Trophoblast cell (in vitro differentiated cells and primary cell): ENCODE measurements at regions not wholly inside any gene's neighbourhood (a gene's known extent, or its start where the extent isn't known, plus 50 kb on each side); places are given as distances from the start of the nearest gene placed in this dataset.

Experiments used
- DNase-seq, 2 donors: peaks; one replicate each; pipeline ENCODE4 v3.0.0-alpha.2; 2016
- H2AFZ ChIP-seq: 2 replicates; pipeline ENCODE4 v1.6.1; 2013; ENCODE audit warnings: low read length, moderate library complexity, mild to moderate bottlenecking; ENCODE audit not compliant: insufficient read depth, poor library complexity
- H2AK5ac ChIP-seq: 2 replicates; pipeline ENCODE4 v1.6.1; 2013; ENCODE audit warnings: mild to moderate bottlenecking, low read length
- H2BK120ac ChIP-seq: 2 replicates; pipeline ENCODE4 v1.6.1; 2013; ENCODE audit warnings: low read length, mild to moderate bottlenecking, moderate library complexity; ENCODE audit not compliant: insufficient read depth, poor library complexity
- H2BK12ac ChIP-seq: 2 replicates; pipeline ENCODE4 v1.6.1; 2013; ENCODE audit warnings: mild to moderate bottlenecking, low read length, moderate library complexity
- H2BK5ac ChIP-seq: 2 replicates; pipeline ENCODE4 v1.6.1; 2013; ENCODE audit warnings: low read length, low read depth, moderate library complexity, mild to moderate bottlenecking; ENCODE audit not compliant: poor library complexity
- H3K14ac ChIP-seq: 2 replicates; pipeline ENCODE4 v1.6.1; 2013; ENCODE audit warnings: mild to moderate bottlenecking, low read length
- H3K18ac ChIP-seq: 2 replicates; pipeline ENCODE4 v1.6.1; 2013; ENCODE audit warnings: mild to moderate bottlenecking, low read length
- H3K23ac ChIP-seq: 2 replicates; pipeline ENCODE4 v1.6.1; 2013; ENCODE audit warnings: low read length
- H3K27ac ChIP-seq: 2 replicates; pipeline ENCODE4 v1.5.1; 2013; ENCODE audit warnings: low read depth, mild to moderate bottlenecking, inconsistent platforms, low read length, moderate library complexity
- H3K27me3 ChIP-seq: 2 replicates; pipeline ENCODE4 v1.6.1; 2013; ENCODE audit warnings: inconsistent platforms, mild to moderate bottlenecking, low read length, moderate library complexity; ENCODE audit not compliant: insufficient read depth
- H3K36me3 ChIP-seq, 2 experiments: 1 replicate in 1 of 2; 2 replicates in 1 of 2; pipeline ENCODE4 v1.6.1; 2013; ENCODE audit warnings: low read length in 2 of 2, mild to moderate bottlenecking in 2 of 2, moderate library complexity in 1 of 2; ENCODE audit not compliant: insufficient read depth in 2 of 2, control insufficient read depth in 1 of 2
- H3K4ac ChIP-seq: 2 replicates; pipeline ENCODE4 v1.6.1; 2013; ENCODE audit warnings: low read depth, mild to moderate bottlenecking, low read length, moderate library complexity
- H3K4me1 ChIP-seq, 2 experiments: 1 replicate in 1 of 2; 2 replicates in 1 of 2; pipeline ENCODE4 v1.6.1; 2013; ENCODE audit warnings: low read length in 2 of 2, mild to moderate bottlenecking in 2 of 2, moderate library complexity in 1 of 2; ENCODE audit not compliant: insufficient read depth in 2 of 2, control insufficient read depth in 1 of 2
- H3K4me2 ChIP-seq: 2 replicates; pipeline ENCODE4 v1.6.1; 2013; ENCODE audit warnings: inconsistent platforms, mild to moderate bottlenecking, low read length, moderate library complexity
- H3K4me3 ChIP-seq: 2 replicates; pipeline ENCODE4 v1.5.1; 2013; ENCODE audit warnings: mild to moderate bottlenecking, low read depth, low read length, inconsistent platforms
- H3K79me1 ChIP-seq: one replicate; pipeline ENCODE4 v1.6.1; 2013; ENCODE audit warnings: low read length
- H3K79me2 ChIP-seq: 2 replicates; pipeline ENCODE4 v1.6.1; 2013; ENCODE audit warnings: low read length, mild to moderate bottlenecking; ENCODE audit not compliant: control insufficient read depth, insufficient read depth, poor library complexity
- H3K9ac ChIP-seq: 2 replicates; pipeline ENCODE4 v1.6.1; 2013; ENCODE audit warnings: mild to moderate bottlenecking, low read length
- H3K9me3 ChIP-seq: 2 replicates; pipeline ENCODE4 v1.6.1; 2013; ENCODE audit warnings: low read depth, mild to moderate bottlenecking, control low read depth, inconsistent platforms, low read length; ENCODE audit not compliant: insufficient read depth
- H4K12ac ChIP-seq: 2 replicates; pipeline ENCODE4 v1.6.1; 2013; ENCODE audit warnings: low read depth, mild to moderate bottlenecking, low read length, moderate library complexity
- H4K8ac ChIP-seq: 2 replicates; pipeline ENCODE4 v1.6.1; 2013; ENCODE audit warnings: low read depth, mild to moderate bottlenecking, low read length, moderate library complexity
- H4K91ac ChIP-seq: one replicate; pipeline ENCODE4 v1.6.1; 2013; ENCODE audit warnings: low read depth, mild to moderate bottlenecking, low read length, moderate library complexity
- WGBS: extraction: QIAGEN DNeasy Blood & Tissue Kit; methylation state at CpG from one replicate; pipeline ENCODE4 v1.1.7; 2013; ENCODE audit warnings: missing lambda C conversion rate; ENCODE audit not compliant: insufficient read length, insufficient coverage; ENCODE audit errors: extremely low coverage; 5-methylcytosine and 5-hydroxymethylcytosine counted together

DNA sequence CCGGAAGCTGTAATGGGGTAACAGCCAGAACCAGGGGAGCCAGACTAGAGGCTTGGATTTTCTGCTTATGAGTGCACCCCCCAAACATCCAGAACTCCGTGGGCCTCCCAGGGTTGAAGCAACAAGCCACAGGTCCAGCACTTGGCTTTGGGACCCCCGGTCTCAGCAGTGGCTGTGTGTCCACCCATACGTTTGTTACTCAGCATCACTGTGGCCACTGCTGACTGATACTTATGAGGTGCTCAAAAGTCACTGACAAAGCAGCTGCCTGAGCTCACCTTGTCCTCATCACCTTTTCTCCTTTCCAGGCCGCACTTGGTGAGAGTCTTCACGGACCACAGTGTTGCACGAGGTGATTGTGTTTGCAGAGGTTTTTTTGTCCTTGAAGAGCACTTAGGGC lies 145.6 kb upstream of the RFLNA start:
- Histone ChIP-seq H3K4ac (no peak overlapping the region), H3K27me3 (no peaks in the 10 kb centered on the region), H2AFZ (no peak overlapping the region), H3K79me1 (no peaks in the 10 kb centered on the region), H3K27ac (no peak overlapping the region), H3K4me1 (peaks cover 0 to 6% of the 10 kb centered on the region in 2 experiments), H4K12ac (no peak overlapping the region), H3K23ac (no peak overlapping the region), H2BK12ac (no peak overlapping the region), H3K18ac (no peak overlapping the region), H2BK5ac (no peak overlapping the region), H3K36me3 (no peaks in the 10 kb centered on the region), H4K8ac (no peak overlapping the region), H4K91ac (no peak overlapping the region), H3K4me3 (no peak overlapping the region), H3K14ac (no peak overlapping the region), H2BK120ac (no peak overlapping the region), H3K9ac (no peak overlapping the region), H3K9me3 (no peaks in the 10 kb centered on the region), H3K79me2 (no peaks in the 10 kb centered on the region), H2AK5ac (no peak overlapping the region), H3K4me2 (no peak overlapping the region)
- WGBS, result no CpG with 5 or more reads among the region's 7 CpGs
- no peak for DNase-seq

DNA sequence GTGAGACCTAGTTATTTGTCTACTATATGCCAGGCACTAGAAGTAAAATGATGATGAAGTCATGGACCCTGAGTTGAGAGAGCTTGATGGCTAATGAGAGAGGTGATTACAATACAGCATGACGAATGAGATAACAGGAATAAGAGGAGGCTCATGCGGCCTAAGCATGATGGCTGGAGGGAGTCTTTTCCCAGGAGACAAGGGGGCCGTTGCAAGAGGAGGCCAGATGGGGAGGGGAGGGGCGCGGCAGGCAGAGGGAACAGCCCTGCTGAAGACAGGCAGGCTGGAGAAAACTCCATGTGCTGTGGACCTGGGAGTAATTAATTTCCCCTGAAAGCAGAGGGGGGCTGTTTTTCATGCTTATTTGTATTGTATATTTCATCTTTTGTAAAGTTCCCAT lies 144.7 kb upstream of the RFLNA start:
- H2BK12ac ChIP-seq, result no peak overlapping the region
- no peak overlapping the region for H4K91ac ChIP-seq
- H2BK5ac ChIP-seq, result no peak overlapping the region
- H3K9ac ChIP-seq, result no peak overlapping the region
- H4K8ac ChIP-seq, result no peak overlapping the region
- no peaks in the 10 kb centered on the region for H3K79me2 ChIP-seq
- H2BK120ac ChIP-seq, result no peak overlapping the region
- no peak overlapping the region for H2AFZ ChIP-seq
- H3K27me3 ChIP-seq, result no peaks in the 10 kb centered on the region
- WGBS, result no CpG with 5 or more reads among the region's 5 CpGs
- no peak overlapping the region for H3K18ac ChIP-seq
- H2AK5ac ChIP-seq, result no peak overlapping the region
- H3K9me3 ChIP-seq, result peaks cover 1% of the 10 kb centered on the region
- H3K79me1 ChIP-seq, result no peaks in the 10 kb centered on the region
- peaks cover 0 to 6% of the 10 kb centered on the region in 2 experiments for H3K4me1 ChIP-seq
- no peak overlapping the region for H3K14ac ChIP-seq
- no peaks in the 10 kb centered on the region for H3K36me3 ChIP-seq
- H3K27ac ChIP-seq, result no peak overlapping the region
- no peak overlapping the region for H3K4me2 ChIP-seq
- H3K23ac ChIP-seq, result no peak overlapping the region
- no peak overlapping the region for H3K4ac ChIP-seq
- no peak overlapping the region for H3K4me3 ChIP-seq
- no peak overlapping the region for H4K12ac ChIP-seq
- DNase-seq, result no peak

DNA sequence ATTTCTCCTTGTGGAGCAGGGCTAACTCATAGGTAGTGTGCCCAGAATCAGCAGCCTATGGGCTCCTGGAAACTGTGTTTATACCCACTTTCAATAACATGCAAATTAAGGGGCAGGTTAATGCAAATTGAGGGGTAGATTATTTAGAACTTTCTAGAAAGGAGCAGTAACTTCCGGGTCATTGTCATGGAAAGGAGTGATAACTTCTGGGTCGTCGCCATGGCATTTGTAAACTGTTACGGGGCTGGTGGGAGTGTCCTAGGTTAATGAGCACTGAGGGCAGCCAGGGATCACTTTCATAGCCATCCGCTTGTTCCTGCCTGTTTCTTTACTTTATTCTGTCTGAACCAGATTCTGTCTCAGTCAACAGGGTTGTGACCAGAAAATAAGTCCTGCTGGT lies 143.3 kb upstream of the RFLNA start:
- WGBS, result no CpG with 5 or more reads among the region's 5 CpGs
- H3K9me3 ChIP-seq, result peaks cover 1% of the 10 kb centered on the region

GRCh38 chr12:124152731-124153130 lies 142.2 kb upstream of the RFLNA start:
- H3K27me3 ChIP-seq, result no peaks in the 10 kb centered on the region
- H4K91ac ChIP-seq, result no peak overlapping the region
- H3K79me1 ChIP-seq, result no peaks in the 10 kb centered on the region
- H2BK12ac ChIP-seq, result no peak overlapping the region
- H3K36me3 ChIP-seq, result no peaks in the 10 kb centered on the region
- H3K4me2 ChIP-seq, result no peak overlapping the region
- peaks cover 1% of the 10 kb centered on the region for H3K9me3 ChIP-seq
- DNase-seq, result no peak
- H4K8ac ChIP-seq, result no peak overlapping the region
- no peak overlapping the region for H2AFZ ChIP-seq
- H3K14ac ChIP-seq, result no peak overlapping the region
- no CpG with 5 or more reads among the region's 8 CpGs for WGBS
- no peak overlapping the region for H2BK120ac ChIP-seq
- H3K9ac ChIP-seq, result no peak overlapping the region
- H3K23ac ChIP-seq, result no peak overlapping the region
- no peak overlapping the region for H4K12ac ChIP-seq
- no peak overlapping the region for H3K4ac ChIP-seq
- no peak overlapping the region for H3K27ac ChIP-seq
- H3K4me3 ChIP-seq, result no peak overlapping the region
- no peak overlapping the region for H2BK5ac ChIP-seq
- H2AK5ac ChIP-seq, result no peak overlapping the region
- H3K18ac ChIP-seq, result no peak overlapping the region
- no peaks in the 10 kb centered on the region for H3K79me2 ChIP-seq
- H3K4me1 ChIP-seq, result peaks cover 0 to 6% of the 10 kb centered on the region in 2 experiments

More for the DNA sequence above, 143.3 kb upstream of the RFLNA start:
- Histone ChIP-seq H2BK5ac (no peak overlapping the region), H3K79me1 (no peaks in the 10 kb centered on the region), H3K79me2 (no peaks in the 10 kb centered on the region), H3K23ac (no peak overlapping the region), H3K4ac (no peak overlapping the region), H3K4me3 (no peak overlapping the region), H3K36me3 (no peaks in the 10 kb centered on the region), H2AFZ (no peak overlapping the region), H3K27me3 (no peaks in the 10 kb centered on the region), H3K18ac (no peak overlapping the region), H3K14ac (no peak overlapping the region), H4K8ac (no peak overlapping the region), H4K91ac (no peak overlapping the region), H2BK120ac (no peak overlapping the region), H3K27ac (no peak overlapping the region), H3K9ac (no peak overlapping the region), H3K4me1 (peaks cover 0 to 6% of the 10 kb centered on the region in 2 experiments), H4K12ac (no peak overlapping the region), H2AK5ac (no peak overlapping the region), H3K4me2 (no peak overlapping the region), H2BK12ac (no peak overlapping the region)
- no peak for DNase-seq
